22Rv1 (cell line): ENCODE measurements at regions not wholly inside any gene's neighbourhood (a gene's known extent, or its start where the extent isn't known, plus 50 kb on each side); places are given as distances from the start of the nearest gene placed in this dataset.

Experiments used
- ZFX ChIP-seq: fragments of 450-650 bp; IDR thresholded peaks from 2 replicates; pipeline ENCODE4 v1.6.1; 2017; ENCODE audit warnings: antibody characterized with exemption, borderline replicate concordance
- TF ChIP-seq, protein P1 (sequence below): fragments of 450-650 bp; IDR thresholded peaks from 2 replicates; pipeline ENCODE4 v1.5.1; 2017; ENCODE audit warnings: mild to moderate bottlenecking

DNA sequence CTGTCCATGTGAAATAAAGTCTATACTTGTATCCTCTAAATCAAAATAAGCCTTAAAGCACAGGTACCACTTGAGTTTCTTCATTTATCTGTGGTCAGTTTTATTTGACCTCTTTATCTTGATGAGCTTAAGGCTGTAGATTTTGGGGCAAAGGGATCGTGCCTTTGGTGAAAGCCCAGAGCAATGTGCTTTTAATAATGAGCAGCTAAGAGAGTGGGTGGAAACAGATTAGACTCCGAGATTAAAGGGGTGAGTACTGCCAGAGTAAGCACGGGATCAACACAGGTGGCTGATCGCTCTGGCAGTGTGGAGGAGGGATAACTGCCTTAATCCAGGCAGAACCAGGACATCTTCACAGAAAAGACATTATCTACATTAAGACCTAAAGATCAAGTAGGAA lies 280.4 kb downstream of the TDRD15 start:
- TF ChIP-seq, protein P1, sequence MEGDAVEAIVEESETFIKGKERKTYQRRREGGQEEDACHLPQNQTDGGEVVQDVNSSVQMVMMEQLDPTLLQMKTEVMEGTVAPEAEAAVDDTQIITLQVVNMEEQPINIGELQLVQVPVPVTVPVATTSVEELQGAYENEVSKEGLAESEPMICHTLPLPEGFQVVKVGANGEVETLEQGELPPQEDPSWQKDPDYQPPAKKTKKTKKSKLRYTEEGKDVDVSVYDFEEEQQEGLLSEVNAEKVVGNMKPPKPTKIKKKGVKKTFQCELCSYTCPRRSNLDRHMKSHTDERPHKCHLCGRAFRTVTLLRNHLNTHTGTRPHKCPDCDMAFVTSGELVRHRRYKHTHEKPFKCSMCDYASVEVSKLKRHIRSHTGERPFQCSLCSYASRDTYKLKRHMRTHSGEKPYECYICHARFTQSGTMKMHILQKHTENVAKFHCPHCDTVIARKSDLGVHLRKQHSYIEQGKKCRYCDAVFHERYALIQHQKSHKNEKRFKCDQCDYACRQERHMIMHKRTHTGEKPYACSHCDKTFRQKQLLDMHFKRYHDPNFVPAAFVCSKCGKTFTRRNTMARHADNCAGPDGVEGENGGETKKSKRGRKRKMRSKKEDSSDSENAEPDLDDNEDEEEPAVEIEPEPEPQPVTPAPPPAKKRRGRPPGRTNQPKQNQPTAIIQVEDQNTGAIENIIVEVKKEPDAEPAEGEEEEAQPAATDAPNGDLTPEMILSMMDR: no peak
- TF ChIP-seq ZFX: no peak
